Stimulated activated CD4-positive, alpha-beta T cell treated with anti-CD3 and anti-CD28 coated beads, Interleukin-2, amount 100 ng/mL, for 24 hours (primary cell): ENCODE measurements at regions not wholly inside any gene's neighbourhood (a gene's known extent, or its start where the extent isn't known, plus 50 kb on each side); places are given as distances from the start of the nearest gene placed in this dataset.

Source experiments
- DNase-seq, 2 donors: peaks; one replicate each; pipeline ENCODE4 v3.0.0-alpha.2; 2020

- DNase-seq, result no peak
Measured at GRCh38 chr22:49202226-49202625, 625.4 kb downstream of the BRD1 start.

GRCh38 chr22:49201046-49201970, 626.4 kb downstream of the BRD1 start:
- no peak for DNase-seq

GRCh38 chr22:49199224-49199623, 628.4 kb downstream of the BRD1 start:
- DNase-seq, result no peak

- no peak for DNase-seq
Measured at GRCh38 chr22:49198705-49199084, 629.0 kb downstream of the BRD1 start.

GRCh38 chr22:49197986-49198704, 629.5 kb downstream of the BRD1 start:
- DNase-seq, result no peak

DNA sequence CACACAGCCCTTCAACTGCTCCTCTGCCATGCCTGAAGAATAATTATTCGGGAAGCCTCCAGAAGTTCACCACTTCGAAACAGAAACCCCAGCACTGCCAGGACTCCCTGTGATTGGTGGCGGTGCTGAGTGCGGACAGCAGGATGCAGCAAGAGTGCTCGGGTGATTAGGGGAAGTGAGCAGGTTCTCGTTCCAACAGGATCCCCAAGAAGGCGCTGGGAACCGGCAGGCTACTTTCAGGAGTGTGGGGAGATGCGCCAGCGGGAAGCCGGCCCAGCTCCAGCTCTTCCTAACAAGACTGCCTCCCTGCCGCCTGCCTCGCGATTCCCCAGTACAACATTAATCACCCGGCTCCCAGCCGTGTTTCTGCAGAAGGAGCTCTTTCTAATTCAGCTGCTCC, 630.2 kb downstream of the BRD1 start:
- DNase-seq, result no peak

DNA sequence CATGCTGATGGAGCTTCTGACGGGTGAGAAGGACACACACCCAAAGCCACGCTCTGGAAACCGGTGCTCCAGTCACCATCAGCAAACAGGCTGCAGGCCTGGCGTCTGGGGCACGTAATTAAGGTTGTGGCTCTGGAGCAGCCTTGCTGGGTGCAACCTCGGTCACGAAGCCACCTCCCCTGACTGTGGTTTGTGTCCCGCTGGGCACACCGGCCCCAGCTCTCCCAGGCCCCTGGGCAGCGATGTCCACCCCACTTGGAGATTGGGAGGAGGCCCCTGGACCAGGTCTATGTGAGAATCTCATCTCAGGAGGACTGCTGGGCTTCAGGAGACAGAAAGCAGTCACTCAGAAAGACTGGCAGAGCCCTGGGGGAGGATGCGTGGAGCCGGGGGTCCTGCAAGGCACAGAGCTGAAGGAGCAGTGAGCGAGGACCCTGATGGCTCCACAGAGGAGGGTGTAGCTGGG, 631.6 kb downstream of the BRD1 start:
- DNase-seq, result no peak

DNA sequence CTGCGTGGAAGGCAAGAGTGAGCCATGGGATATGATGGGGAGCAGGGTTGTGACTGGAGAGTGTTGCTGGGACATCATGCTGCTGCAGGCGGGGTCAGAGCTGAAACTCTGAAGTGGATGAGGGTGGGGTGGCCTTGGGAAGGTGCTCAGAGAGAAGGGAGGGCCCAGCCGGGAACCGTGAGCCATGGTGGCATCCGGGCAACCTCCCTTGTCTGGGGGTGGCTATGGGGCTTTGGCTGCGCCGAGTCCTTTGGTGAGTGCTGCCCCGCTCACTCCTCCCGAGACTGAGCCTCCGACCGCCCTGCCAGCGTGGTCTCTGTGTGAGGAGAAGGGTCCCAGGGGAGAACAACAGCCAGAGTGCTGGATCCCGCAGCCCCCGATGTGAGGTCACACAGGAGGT, 632.0 kb downstream of the BRD1 start:
- DNase-seq, result no peak

DNA sequence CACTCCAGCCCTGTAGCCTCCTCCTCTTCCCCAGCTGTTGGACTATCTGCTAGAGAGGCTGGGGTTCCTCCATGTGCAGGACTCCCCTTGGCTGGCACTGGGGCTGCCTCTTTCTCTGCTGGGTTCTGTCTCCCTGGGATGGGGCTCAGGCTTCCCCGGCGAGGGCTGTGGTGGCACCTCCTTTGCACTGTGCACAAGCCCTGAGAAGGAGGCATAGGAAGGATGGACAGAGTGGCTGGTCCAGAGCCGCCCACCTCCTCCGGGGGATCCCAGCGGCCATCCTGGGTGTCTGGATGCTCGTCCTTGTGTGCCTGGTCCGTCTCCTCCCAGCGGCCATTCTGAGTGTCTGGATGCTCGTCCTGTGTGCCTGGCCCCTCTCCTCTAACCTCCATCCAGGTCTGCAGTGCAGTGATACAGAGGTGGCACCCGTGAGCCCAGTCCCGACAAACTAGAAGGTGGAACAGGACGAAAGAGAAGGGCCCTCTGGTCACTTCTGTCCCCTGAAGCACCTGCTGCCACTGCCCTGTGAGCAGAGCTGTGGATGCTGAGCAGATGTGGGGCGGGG, 633.7 kb downstream of the BRD1 start:
- DNase-seq, result no peak

GRCh38 chr22:49193348-49193747, 634.3 kb downstream of the BRD1 start:
- DNase-seq, result no peak

- no peak for DNase-seq
Measured at GRCh38 chr22:49192857-49193250, 634.8 kb downstream of the BRD1 start.

- no peak for DNase-seq
Measured at GRCh38 chr22:49192180-49192856, 635.4 kb downstream of the BRD1 start.

GRCh38 chr22:49191506-49191980, 636.1 kb downstream of the BRD1 start:
- DNase-seq, result no peak

DNA sequence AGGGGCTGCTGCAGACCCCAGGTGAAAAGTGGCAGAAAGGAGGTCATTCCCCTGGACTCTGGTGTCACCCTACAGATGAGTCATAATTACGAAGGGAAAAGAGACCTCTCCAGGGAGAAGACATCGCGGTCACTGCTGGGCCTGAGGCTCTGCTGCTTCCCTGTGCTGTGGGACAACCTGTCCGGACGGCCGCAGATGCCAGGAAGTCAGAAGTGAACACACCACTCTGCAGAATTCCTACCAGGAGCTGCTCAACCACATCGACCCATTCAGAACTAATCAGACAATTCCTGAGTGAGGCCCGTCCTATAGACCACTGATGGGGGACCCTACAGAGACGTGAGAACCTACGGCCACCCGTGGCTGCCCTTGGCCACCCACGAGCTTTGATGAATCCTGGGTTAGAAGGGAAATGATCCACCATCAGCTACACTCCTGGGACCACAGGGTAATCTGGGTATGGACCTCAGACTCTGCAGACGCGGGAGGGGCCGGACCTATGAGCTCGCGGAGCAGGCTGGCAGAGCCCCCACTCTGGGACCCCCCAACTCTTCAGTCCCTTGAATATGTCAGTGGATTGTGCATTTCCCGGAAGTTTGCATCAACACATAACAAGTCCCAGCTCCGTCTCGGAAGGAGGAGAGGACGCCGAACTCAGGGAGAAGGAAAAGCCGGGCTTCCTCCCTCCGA, 636.7 kb downstream of the BRD1 start:
- DNase-seq, result no peak

GRCh38 chr22:49189871-49190270, 637.8 kb downstream of the BRD1 start:
- no peak for DNase-seq

DNA sequence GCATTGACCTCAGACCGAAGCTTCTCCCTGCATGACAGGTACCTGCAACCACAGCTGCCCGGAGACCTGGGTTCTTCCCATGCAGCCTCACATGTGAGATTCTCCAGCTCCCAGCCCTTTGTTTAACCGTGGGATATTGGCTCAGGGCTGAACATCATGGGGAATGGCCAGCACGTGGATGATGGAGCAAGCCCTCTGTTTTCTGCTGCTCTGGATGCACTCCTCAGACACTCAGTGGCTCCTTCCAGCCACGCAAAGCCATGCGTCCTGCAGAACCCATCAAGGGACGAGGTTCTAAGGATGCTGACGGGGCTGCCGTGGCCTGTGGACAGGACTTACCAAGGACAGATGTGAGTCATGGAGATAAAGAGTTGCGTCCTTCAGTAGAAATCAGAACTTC, 639.1 kb downstream of the BRD1 start:
- DNase-seq, result no peak

DNA sequence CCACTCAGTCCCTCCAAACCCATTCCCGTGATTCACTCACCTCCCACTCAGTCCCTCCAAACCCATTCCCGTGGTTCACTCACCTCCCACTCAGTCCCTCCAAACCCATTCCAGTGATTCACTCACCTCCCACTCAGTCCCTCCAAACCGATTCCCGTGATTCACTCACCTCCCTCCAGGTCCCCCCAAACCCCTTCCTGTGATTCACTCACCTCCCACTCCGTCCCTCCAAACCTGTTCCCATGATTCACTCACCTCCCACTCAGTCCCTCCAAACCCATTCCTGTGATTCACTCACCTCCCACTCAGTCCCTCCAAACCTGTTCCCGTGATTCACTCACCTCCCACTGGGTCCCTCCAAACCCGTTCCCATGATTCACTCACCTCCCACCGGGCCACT, 639.6 kb downstream of the BRD1 start:
- DNase-seq, result no peak

DNA sequence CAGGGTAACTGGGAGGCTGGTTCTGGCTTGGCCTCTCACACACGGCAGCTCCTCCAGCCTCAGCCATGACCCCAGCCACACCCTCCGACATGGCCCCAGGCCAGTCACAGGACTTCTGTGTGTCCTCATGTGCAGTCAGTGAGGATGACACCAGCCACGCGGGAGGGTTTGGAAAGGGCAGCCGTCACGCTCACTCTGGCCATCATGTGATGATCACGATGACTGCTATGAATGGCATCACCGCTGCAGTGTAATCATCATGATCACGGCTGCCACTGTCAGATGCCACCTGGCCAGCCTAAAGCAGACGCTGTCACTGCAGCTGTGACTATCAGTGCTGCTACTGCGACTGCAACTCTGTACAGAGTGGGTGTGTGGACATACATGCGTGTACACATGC, 640.9 kb downstream of the BRD1 start:
- no peak for DNase-seq

DNA sequence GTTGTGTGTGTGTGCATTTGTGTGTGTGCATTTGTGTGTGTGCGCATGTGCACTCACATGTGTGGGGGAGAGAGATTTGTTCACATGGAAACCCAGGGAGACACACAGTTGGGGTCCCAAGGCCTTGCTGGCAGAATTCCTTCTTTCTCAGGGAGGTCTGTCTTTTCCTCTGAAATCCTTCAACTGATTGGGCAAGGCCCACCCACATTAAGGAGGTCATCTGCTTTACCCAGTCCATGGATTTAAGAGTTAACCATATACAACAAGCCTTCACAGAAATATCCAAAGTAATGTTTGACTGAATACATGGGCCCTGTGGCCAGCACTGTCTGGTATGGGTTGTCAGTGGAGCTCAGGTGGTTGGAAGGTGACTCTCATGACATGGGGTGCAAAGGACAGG, 641.4 kb downstream of the BRD1 start:
- no peak for DNase-seq

DNA sequence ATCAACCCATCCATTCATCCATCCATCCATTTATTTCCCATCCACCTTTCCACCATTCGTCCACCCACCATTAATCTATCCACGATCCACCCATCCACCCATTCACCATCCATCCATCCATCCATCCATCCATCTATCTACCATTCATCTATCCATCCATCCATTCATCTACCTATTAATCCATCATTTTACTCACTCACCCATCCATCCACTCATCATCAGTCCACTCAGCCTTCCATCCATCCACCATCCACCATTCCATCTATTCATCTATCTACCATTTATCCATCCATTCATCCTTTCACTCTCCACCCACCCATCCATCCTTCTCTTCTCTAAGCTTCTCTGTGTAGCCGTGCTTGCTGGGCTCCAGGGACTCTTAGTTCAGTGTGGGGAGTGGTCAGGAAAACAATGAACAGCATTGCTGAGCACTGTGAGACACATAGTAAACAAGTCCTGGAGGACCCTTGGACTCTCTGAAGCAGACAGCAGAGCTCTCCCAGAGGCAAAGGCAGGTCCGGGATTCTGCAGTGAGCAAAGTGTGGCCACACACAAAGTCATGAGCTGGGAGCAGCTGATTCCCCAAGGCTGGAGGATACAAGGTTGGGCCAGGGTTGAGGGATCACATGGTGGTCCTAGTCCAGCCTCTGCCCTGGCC, 642.2 kb downstream of the BRD1 start:
- DNase-seq, result no peak

- DNase-seq, result no peak
Measured at GRCh38 chr22:49184736-49185135, 642.9 kb downstream of the BRD1 start.

GRCh38 chr22:49183826-49184216, 643.9 kb downstream of the BRD1 start:
- no peak for DNase-seq
